Activated CD4-positive, alpha-beta T cell treated with anti-CD3 and anti-CD28 coated beads for 4 hours (primary cell): ENCODE measurements at regions not wholly inside any gene's neighbourhood (a gene's known extent, or its start where the extent isn't known, plus 50 kb on each side); places are given as distances from the start of the nearest gene placed in this dataset.

Experiments used
- DNase-seq, 2 donors: peaks; one replicate each; pipeline ENCODE4 v3.0.0-alpha.2; 2020

DNA sequence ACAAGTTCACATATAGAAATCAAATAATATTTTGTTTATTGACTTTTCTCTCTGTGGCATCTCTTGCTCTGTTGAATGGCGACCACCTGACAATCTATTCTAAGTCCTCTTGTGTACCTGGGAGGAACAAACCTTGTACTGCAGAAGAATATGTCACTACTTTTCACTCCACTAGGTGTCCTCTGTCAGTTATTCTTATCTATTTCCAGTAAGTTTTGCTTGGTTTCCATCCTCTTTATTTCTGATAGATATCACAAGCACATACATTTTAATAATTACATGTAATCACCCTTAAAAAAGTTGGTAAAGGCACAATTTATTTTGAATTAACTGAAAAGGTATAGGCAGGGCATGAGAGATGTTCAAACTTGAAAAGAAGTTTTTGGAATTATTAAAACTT lies 238.4 kb downstream of the SNCA start:
- no peak for DNase-seq

DNA sequence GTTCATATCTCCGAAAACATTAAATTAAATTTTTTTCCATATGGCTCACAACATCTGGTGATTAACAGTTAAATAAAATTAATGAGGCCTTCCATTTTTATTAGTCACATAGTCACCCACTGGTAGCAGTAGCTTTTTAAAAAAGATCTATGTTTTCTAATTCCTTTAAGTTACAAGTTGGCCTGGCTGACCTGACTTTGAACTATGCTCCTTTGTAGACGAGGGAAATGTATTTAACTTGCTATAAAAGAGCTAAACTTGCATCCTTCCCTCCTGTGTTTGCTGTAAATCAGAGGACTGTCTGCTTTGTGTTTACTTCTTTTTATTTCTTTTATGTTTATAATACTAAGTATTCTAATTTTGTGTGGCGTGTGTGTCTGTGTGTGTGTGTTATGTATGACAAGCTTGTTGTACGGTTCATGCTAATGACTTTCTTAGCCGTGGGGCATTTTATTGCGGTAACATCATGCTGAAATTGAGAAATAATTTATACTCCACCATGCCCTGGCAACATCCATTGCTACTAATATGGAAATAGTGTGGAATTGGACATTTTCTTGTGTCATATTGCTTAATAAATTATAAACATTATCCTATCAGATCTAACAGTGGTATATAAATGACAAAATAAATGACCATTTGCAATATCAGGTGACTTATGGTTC lies 241.7 kb downstream of the SNCA start:
- no peak for DNase-seq

DNA sequence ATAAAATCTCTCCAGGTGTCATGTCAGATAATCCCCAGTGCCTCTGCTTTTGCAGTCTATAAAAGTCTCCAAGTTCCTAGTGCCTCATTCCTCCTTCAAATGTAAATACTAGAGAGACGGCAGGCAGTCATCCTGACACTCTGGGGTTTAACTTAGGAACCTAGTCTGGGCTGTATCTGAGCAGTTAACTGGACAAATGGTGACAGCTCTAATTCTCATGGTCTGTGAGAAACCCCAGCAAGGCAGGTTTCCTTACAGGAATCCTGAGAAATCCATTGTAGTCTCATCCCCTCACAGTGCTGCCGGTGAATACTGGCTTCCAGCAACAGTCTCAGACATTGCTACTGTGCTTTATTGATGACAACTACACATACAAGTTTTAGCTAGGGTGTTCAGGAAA lies 246.8 kb downstream of the SNCA start:
- no peak for DNase-seq

DNA sequence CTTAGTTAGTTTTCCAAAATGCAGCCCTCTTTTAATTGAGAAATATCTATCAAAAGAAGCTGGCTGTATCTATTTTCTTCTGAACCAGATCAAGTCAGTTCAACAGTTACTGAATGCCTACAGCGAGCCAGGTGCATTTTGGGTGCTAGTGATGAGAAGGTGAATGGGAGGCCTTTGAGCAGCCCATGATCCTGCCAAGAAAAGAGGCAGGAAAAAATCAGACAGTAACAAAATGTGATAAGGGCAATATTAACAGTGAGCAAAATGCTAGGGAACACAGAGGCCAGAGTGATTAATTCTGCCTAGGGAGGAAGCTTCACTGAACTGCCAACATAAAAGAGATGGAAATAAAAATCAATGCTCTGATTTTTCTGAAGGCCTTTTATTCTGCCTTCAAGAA lies 248.5 kb downstream of the SNCA start:
- DNase-seq, result no peak

DNA sequence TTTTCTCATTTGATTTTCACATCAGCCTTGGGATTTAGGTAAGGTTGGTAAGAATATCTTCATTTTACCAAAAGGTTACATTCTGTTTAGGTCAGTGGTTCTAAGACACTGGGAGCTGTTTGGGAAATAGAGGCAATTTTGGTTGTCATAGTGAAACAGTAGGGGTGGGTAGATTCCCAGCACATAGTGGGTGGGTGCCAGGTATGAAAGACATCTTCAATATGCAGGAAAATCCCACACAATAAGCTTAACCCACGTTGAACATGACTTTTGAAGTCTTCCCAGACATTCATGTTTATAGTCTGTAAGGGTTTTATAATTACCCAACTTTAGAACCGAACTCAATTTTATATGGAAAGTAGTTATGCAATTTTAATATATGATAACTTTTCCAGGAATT lies 249.6 kb downstream of the SNCA start:
- DNase-seq, result no peak

DNA sequence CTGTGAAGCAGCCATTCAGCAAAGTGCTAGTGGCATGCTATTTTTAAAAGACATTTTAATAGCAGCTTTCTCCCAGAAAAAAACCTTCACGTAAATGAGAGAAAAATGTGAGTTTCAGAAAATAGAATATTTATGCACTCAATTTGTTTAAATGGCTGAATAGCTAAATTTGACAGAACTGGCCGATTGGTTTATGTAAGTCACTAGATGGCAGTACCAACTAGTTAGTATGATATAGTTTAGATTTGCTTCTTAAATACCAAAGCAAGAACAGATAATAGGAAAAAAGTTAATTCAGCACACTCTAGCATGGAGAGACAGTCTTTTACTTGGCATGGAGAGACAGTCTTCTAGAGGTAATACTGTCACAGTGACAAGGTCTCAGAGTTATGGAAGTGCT lies 250.1 kb downstream of the SNCA start:
- no peak for DNase-seq

DNA sequence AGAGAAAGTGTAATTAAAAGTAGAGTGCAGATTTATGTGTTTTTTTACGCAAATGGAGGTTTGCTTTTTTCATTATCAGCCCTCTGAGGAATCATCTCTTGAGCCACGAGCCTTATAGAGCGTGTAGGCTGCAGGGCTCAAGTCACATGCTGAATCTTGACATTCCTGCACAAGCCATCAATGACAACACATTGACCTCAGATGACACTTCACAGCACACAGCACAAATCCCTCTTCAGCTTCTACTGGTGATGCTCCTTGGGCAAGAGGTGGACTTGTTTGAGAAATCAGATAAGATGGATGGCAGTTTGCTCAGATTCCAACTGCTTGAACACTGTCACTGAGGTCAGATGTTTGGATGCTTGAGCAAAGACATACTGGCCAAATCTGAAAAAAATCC lies 250.6 kb downstream of the SNCA start:
- DNase-seq, result no peak

DNA sequence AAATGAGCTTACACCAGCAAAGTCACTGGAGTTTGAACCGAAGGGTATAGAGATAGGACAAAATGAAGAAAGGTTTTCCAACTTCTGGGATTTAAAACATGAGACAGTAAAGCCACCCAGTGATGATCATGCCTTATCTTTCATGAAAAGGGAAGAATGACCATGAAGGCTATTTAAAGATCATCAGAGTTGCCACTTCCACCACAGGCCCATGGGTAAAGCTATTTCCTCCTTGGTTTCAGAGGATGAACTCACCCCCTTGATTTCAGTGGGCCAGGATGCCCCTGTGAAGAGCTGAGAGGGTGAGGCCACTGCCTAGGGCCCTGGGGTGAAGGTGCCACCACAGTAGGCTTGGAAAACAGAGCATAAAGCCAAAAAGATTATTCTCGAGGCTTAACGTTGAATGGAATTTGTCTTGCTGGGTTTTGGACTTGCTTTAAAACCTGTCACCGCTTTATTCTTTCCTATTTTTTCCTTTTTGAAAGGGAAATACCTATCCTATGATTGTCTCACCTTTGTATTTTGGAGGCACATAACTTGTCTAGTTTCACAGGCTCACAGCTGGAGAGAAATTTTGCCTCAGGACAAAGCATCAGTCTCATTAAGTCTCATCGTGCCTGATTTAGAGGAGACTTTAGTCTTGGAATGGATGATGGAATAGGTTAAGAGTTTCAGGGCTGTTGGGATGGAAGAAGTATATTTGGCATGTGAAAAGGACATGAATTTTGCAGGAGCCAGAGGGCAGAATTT lies 254.0 kb downstream of the SNCA start:
- DNase-seq, result no peak

DNA sequence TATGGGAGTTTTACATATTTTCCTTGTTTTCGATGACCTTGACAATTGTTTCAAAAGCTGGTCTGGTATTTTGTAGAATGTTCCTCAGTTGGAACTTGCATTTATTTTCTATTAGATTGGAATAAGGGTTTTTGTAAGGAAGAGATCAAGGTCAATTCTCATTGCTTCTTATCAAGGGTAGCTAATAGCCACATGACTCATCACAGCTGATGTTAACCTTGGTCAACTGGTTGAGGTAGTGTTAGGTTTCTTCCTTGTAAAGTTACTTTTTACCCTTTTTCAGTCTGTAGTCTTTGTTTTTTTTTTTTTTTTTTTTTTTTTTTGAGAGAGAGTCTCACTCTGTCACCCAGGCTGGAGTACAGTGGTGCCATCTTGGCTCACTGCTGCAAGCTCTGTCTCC lies 257.2 kb downstream of the SNCA start:
- no peak for DNase-seq

DNA sequence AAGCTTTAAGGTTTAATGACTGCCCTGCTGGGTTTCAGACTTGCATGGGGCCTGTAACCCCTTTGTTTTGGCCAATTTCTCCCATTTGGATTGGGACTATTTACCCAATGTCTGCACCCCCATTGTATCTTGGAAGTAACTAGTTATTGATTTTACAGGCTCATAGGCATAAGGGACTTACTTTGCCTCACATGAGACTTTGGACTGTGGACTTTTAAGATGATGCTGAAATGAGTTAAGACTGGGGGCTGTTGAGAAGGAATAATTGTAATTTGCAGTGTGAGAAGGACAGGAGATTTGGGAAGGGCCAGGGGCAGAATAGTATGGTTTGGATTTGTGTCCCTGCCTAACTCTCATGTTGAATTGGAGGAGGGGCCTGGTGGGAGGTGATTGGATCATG lies 260.7 kb downstream of the SNCA start:
- no peak for DNase-seq

DNA sequence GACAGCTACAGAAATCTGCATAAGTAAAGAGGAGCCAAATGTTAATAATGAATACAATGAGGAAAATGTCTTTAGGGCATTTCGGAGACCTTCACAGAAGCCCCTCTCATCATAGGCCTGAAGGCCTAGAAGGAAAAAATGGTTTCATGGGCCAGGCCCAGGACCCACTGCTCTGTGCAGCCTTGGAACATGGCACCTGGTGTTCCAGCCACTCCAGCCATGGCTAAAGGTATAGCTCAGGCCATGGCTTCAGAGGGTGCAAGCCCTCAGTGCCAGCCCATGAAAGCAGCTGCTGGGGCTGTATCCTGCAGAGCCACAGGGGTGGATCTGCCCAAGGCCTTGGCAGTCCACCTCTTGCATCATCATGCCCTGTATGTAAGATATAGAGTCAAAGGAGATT lies 261.1 kb downstream of the SNCA start:
- DNase-seq, result no peak

DNA sequence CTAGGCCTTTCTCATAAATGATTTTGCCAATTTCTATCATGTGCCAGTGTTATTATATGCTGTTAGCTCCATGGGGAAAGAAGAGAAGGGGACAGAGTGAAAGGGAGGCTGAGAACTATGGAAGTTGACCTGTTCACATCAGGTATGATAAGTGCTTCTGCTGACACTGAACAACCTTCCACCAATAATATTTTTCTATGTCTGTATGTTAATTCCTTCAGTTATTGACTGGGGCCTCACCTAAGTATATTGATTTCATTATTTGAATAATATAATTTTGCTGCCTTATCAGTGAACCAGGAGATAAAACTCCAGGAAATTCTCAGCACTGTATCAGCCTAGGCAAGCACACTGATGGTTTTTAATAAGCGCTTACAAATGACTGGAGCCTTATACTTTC lies 262.8 kb downstream of the SNCA start:
- DNase-seq, result no peak

DNA sequence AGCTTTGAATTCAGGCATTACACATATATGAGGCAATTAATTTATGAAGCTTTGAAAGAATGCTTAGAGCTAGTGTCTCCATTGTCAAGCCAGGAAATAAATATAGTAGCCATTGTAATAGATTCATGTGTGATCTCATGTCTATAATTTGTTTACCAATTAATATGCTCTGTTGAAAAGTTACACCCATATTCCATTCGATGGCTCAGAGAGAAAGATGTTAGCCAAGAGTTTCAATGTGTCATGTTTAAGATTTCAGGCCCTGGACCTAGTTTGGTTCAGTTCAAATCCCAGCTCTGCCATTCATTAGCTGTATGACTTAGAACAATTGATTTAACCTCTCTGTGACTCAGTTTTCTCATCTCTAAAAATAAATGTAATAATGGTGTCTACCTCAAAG lies 263.3 kb downstream of the SNCA start:
- DNase-seq, result no peak

DNA sequence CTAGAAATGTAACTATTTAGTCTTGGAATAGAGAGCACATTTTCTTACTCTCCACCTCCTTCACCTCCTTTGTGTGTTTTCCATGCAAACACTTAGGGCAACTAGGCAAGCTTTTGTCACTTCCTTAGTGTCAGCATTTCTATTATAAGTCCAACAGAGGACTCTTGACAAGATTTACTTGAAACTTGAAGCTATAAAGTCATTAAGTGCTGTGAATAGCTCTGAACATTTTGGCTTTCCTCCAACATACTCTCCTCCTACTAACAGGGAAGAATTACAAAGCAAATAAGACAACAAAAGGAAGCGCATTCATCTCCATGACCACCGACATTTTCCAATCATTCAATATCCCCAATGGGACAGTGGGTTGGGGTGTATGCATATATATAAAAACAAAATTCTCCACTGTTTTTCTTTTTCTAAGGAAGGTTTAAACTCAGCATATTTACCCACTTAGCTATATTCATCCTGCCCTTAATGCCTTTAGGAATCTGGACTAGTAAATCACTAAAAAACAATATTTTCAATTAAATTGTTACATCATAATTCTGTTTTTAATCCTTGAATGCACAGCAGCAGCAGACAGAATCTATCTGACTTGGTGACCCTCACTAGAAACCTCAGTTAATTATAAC lies 264.6 kb downstream of the SNCA start:
- DNase-seq, result no peak

DNA sequence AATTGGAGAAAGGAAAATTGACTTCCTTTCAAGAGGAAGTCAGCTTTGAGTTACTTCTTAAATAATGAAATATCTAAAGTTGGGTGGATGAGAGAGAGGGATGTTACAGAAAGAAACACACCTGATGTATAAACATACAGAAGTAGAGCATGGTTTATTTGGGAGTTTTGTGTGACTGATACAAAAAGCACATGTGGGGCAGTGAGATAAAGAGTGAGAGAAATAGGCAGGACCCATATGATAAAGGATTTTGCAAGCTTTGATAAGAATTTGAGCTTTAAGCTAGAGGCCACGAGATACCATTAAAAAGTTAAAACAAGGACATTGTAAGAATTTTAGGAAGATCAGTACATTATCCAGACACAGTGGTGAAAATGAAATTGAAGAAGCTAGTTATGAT lies 263.3 kb upstream of the GPRIN3 start:
- no peak for DNase-seq

DNA sequence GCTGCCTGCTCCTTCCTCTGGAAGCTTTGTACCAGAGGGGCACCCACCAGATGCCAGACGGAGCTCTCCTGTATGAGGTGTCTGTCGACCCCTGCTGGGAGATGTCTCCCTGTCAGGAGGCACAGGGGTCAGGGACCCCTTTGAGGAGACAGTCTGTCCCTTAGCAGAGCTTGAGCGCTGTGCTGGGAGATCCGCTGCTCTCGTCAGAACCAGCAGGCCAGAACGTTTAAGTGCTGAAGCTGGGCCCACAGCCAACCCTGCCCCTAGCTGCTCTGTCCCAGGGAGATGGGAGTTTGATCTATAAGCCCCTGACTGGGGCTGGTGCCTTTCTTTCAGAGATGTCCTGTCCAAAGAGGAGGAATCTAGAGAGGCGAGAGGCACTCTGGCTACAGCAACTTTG lies 260.3 kb upstream of the GPRIN3 start:
- DNase-seq, result no peak

DNA sequence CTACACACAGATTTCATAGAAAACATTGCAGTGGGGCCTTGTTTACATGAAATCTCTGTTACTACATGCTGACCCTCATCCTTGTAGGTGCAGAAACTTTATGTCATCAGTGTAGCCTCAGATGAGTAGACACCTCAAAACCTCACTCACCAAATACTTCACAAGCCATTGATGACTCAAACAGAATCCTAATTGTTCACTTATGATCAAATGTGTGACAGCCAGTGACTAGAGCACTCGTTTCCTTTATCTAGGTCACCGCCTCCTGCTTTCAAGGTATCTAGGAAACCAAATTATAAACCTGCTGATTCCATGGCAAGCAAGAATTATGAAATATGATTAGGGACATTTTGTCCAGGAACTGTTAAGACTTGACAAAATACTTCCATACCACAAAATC lies 255.8 kb upstream of the GPRIN3 start:
- no peak for DNase-seq

DNA sequence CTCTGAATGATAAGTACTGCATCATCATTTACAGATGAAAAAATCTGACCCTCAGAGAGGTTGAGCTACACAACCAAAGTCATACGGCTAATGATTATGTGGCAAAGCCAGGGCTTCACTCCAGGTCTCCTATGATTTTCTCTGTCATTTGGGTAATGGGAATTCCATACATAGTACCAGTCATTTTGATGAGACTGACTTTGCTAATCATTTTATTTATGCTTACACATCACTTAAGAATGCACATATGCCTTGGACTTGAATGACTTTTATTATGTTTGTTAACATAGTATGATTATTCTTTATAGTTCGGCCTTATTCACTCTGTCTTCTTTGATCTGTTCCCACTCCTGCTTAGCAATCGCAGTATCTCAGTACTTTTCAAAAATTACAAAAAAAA lies 255.1 kb upstream of the GPRIN3 start:
- no peak for DNase-seq

DNA sequence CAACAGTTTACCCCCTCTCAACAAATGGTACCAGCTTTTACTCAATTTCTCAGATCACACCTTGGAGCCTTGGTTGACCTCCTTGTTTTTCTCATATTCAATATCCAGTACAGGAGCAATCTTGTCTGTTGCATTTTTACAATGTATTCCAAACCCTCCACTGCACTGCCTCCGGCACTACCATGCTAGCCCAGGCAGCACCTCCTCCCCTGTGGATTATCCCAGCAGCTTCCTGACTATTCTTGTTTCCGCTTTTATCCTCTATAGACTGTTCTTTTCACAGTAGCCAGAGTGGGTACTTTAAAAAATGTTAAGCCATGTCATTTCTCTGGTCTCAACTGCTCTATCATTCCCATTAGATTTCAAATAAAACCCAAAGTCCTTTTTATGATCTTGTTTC lies 253.4 kb upstream of the GPRIN3 start:
- DNase-seq, result no peak

DNA sequence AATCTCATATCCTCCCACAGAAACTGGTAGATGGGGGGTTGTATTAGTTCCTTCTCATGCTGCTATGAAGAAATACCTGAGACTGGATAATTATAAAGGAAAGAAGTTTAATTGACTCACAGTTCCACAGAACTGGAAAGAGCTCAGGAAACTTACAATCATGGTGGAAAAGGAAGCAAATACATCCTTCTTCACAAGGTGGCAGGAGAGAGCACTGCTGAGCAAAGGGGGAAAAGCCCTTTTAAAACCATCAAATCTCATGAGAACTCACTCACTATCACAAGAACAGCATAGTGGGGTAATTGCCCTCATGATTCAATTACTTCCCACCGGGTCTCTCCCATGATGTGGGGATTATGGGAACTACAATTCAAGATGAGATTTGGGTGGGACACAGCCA lies 250.5 kb upstream of the GPRIN3 start:
- no peak for DNase-seq

DNA sequence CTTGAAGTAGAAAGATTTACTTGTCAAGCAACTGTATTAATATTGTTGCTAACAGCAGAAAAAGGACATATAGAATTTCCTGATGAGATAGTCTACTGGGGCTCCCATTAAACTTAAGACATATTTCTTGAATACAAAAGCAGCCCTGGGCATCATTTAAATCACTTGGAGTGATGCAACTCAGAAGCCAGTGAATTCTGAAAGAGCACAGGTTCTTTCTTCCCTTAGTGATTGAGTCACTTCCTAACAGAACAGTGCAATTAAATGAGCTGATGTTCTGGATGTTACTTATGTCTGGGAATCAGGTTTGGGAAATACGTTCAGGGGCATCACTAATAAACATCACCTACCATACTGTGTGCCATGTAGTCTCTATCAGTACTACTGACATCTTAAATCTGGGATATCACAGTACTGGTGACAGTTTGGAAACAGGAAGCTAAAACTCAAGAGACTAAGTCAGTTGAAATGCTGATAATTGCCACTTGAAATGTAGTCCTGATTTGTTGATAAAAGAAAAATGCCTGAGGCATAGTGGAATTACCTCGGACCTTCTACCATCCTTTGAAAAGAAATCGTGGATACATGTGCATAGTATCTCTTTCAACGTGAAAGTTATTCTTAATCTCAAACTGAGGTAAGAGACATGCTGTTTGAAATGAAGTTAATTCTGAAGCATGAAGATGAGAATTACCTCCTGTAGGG lies 249.2 kb upstream of the GPRIN3 start:
- no peak for DNase-seq

DNA sequence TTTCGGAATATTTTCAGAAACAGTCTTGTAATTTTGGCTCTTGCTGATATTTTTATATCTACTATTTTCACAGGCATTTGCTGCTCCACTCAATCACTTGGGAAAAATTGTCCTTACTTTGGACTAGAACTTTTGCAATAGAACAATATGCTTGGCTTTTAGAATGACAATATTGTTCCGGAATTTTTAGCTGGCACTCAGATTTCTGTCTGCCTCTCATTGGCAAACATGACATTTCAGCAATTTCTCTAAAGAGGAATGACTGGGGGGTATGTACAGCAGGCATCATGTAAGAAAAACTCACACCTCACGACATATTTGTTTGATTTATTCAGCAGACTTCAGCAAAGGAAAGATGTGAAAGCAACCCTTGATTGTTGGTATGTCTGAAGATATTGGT lies 243.6 kb upstream of the GPRIN3 start:
- no peak for DNase-seq

DNA sequence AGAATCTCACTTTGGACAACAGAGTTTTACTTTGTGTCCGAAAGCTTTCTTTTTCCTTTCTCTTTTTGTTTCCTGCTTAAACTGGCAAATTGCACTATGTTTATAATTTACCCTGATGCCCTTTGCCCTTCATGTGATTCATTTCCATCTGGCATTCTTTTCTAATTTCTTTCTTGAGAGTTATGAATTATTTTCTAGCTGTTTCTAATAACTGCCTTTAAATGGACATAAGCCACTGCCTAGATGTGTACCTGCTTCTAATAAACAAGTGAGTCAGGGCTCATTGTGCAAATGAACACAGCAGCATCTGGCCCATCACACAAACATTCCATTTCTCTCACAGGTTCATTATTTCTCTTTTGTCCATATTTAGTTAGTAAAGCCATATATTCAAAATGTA lies 242.3 kb upstream of the GPRIN3 start:
- DNase-seq, result no peak

DNA sequence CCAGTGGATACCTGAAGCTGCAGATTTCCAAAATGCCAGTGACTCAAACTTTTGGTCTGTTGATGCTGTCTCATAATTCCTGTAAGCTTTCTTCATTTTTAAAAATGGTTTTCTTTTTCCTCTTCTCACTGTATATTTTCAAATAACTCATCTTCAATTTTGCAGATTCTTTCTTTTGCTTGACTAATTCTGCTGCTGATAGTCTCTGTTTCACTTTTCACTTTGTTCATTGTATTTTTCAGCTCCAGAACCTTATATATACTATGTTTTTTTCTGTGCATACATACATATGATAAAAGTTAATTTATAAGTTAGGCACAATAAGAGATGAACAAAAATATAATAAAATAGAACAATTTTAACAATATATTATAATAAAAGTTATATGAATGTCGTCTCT lies 237.7 kb upstream of the GPRIN3 start:
- DNase-seq, result no peak
